Fibroblast of lung (primary cell): ENCODE measurements at regions not wholly inside any gene's neighbourhood (a gene's known extent, or its start where the extent isn't known, plus 50 kb on each side); places are given as distances from the start of the nearest gene placed in this dataset.
A peak's percentile ranks its signal among the peaks of the same experiment; 100 is the strongest.

Source experiments
- DNase-seq, 2 donors: peaks; one replicate each; pipeline versions ENCODE4 v3.0.0 to v3.0.0-alpha.2; 2010; ENCODE audit warnings: low read depth in 2 of 2
- H2AFZ ChIP-seq: 2 replicates; pipeline ENCODE4 v1.5.1; 2012; ENCODE audit warnings: low read length, control low read depth, inconsistent platforms
- H3K27ac ChIP-seq: 2 replicates; pipeline ENCODE4 v1.5.1; 2011; ENCODE audit warnings: low read length, control low read depth; ENCODE audit not compliant: insufficient read depth
- H3K27me3 ChIP-seq: 2 replicates; pipeline ENCODE4 v1.5.1; 2011; ENCODE audit warnings: mild to moderate bottlenecking, low read length; ENCODE audit not compliant: control insufficient read depth, insufficient read depth
- H3K36me3 ChIP-seq: 2 replicates; pipeline ENCODE4 v1.5.1; 2011; ENCODE audit warnings: low read length; ENCODE audit not compliant: control insufficient read depth, insufficient read depth
- H3K4me1 ChIP-seq: 2 replicates; pipeline ENCODE4 v1.5.1; 2011; ENCODE audit warnings: low read length; ENCODE audit not compliant: control insufficient read depth, insufficient read depth; ENCODE audit errors: extremely low read depth
- H3K4me2 ChIP-seq: 2 replicates; pipeline ENCODE4 v1.5.1; 2011; ENCODE audit warnings: low read length, control low read depth; ENCODE audit not compliant: insufficient read depth; ENCODE audit errors: extremely low read depth
- H3K4me3 ChIP-seq, 4 experiments: fragments of 200-600 bp in 1 of 4; sonication (generic) in 1 of 4; replicated peaks in 1 of 4; 2 replicates each; pipeline ENCODE4 v1.5.1; 2011 to 2016; ENCODE audit warnings: low read length in 4 of 4, low read depth in 3 of 4, mild to moderate bottlenecking in 3 of 4, control low read depth in 2 of 4, inconsistent platforms in 1 of 4, mixed read lengths in 1 of 4; ENCODE audit not compliant: insufficient read depth in 1 of 4; ENCODE audit errors: control extremely low read depth in 1 of 4
- H3K79me2 ChIP-seq: 2 replicates; pipeline ENCODE4 v1.5.1; 2012; ENCODE audit warnings: mild to moderate bottlenecking, low read length, inconsistent platforms; ENCODE audit not compliant: control insufficient read depth, insufficient read depth
- H3K9ac ChIP-seq: 2 replicates; pipeline ENCODE4 v1.5.1; 2011; ENCODE audit warnings: mild to moderate bottlenecking, low read length, control low read depth; ENCODE audit not compliant: insufficient read depth
- H3K9me3 ChIP-seq: 2 replicates; pipeline ENCODE4 v1.5.1; 2012; ENCODE audit warnings: low read depth, low read length; ENCODE audit not compliant: control insufficient read depth, insufficient read depth
- H4K20me1 ChIP-seq: 2 replicates; pipeline ENCODE4 v1.5.1; 2011; ENCODE audit warnings: low read length; ENCODE audit not compliant: control insufficient read depth, insufficient read depth; ENCODE audit errors: extremely low read depth
- EZH2 ChIP-seq: IDR thresholded peaks from 2 replicates; pipeline ENCODE4 v1.5.1; 2012; ENCODE audit warnings: low read length, control low read depth, mild to moderate bottlenecking; ENCODE audit errors: missing control alignments
- TF ChIP-seq, protein P1 (sequence below), 2 donors: IDR thresholded peaks in 1 of 2; conservative IDR thresholded peaks in 1 of 2; 1 replicate in 1 of 2; 2 replicates in 1 of 2; pipeline ENCODE4 v1.5.1; 2011 to 2012; ENCODE audit warnings: low read length in 2 of 2, control low read depth in 1 of 2, inconsistent platforms in 1 of 2, low read depth in 1 of 2, mild to moderate bottlenecking in 1 of 2

GRCh38 chr7:18426564-18427226 lies 68.9 kb upstream of the HDAC9 start:
- no peaks in the 10 kb centered on the region for H4K20me1 ChIP-seq
- H3K36me3 ChIP-seq = no peaks in the 10 kb centered on the region
- no peak overlapping the region for H3K27ac ChIP-seq
- DNase-seq = peak; percentile 22 to 52
- no peak for TF ChIP-seq EZH2
- TF ChIP-seq, protein P1, sequence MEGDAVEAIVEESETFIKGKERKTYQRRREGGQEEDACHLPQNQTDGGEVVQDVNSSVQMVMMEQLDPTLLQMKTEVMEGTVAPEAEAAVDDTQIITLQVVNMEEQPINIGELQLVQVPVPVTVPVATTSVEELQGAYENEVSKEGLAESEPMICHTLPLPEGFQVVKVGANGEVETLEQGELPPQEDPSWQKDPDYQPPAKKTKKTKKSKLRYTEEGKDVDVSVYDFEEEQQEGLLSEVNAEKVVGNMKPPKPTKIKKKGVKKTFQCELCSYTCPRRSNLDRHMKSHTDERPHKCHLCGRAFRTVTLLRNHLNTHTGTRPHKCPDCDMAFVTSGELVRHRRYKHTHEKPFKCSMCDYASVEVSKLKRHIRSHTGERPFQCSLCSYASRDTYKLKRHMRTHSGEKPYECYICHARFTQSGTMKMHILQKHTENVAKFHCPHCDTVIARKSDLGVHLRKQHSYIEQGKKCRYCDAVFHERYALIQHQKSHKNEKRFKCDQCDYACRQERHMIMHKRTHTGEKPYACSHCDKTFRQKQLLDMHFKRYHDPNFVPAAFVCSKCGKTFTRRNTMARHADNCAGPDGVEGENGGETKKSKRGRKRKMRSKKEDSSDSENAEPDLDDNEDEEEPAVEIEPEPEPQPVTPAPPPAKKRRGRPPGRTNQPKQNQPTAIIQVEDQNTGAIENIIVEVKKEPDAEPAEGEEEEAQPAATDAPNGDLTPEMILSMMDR (conservative IDR thresholded peaks at IDR 0.05 in 1 of 2, IDR thresholded peaks at IDR 0.05 in 1 of 2; ENCODE audit: low read depth in 1 of 2, low read length in 2 of 2) = no peak
- no peak overlapping the region for H3K4me3 ChIP-seq
- H3K4me1 ChIP-seq = peaks cover 3% of the 10 kb centered on the region
- no peaks in the 10 kb centered on the region for H3K27me3 ChIP-seq
- no peaks in the 10 kb centered on the region for H3K9me3 ChIP-seq
- no peak overlapping the region for H3K4me2 ChIP-seq
- no peak overlapping the region for H2AFZ ChIP-seq
- no peak overlapping the region for H3K9ac ChIP-seq
- H3K79me2 ChIP-seq = no peaks in the 10 kb centered on the region

GRCh38 chr7:18429547-18429946 lies 66.0 kb upstream of the HDAC9 start:
- Histone ChIP-seq H3K36me3 (no peaks in the 10 kb centered on the region), H3K27ac (no peak overlapping the region), H3K4me2 (no peak overlapping the region), H2AFZ (no peak overlapping the region), H3K79me2 (no peaks in the 10 kb centered on the region), H3K27me3 (no peaks in the 10 kb centered on the region), H4K20me1 (no peaks in the 10 kb centered on the region), H3K9ac (no peak overlapping the region), H3K4me1 (peaks cover 3% of the 10 kb centered on the region), H3K4me3 (no peak overlapping the region), H3K9me3 (no peaks in the 10 kb centered on the region)
- TF ChIP-seq EZH2 = no peak
- TF ChIP-seq, protein P1 (conservative IDR thresholded peaks at IDR 0.05 in 1 of 2, IDR thresholded peaks at IDR 0.05 in 1 of 2; ENCODE audit: low read depth in 1 of 2, low read length in 2 of 2) = no peak
- DNase-seq = peak; percentile 50 to 67

DNA sequence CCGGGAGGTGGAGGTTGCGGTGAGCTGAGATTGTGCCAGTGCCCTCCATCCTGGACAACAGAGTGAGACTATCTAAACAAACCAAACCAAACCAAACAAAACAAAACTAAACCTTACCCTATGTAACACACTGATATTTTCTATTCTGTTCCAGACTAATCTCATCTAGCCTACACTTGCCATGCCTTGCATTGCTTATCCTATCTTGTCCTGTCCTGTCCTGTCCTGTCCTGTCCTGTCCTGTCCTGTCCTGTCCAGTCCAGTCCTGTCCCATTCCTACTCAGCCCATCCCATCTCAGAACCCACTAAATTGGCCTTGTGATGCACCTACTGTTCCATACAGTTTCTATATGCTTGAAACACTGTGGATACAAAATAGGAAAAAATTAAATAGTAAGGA lies 64.7 kb upstream of the HDAC9 start:
- H4K20me1 ChIP-seq = no peaks in the 10 kb centered on the region
- H3K27ac ChIP-seq = no peak overlapping the region
- H3K4me1 ChIP-seq = peaks cover 3% of the 10 kb centered on the region
- no peak for DNase-seq
- H3K9me3 ChIP-seq = no peaks in the 10 kb centered on the region
- no peaks in the 10 kb centered on the region for H3K27me3 ChIP-seq
- H3K36me3 ChIP-seq = no peaks in the 10 kb centered on the region
- no peak overlapping the region for H3K4me3 ChIP-seq
- no peaks in the 10 kb centered on the region for H3K79me2 ChIP-seq
- H3K4me2 ChIP-seq = no peak overlapping the region
- no peak overlapping the region for H2AFZ ChIP-seq
- TF ChIP-seq, protein P1 (conservative IDR thresholded peaks at IDR 0.05 in 1 of 2, IDR thresholded peaks at IDR 0.05 in 1 of 2; ENCODE audit: low read depth in 1 of 2, low read length in 2 of 2) = no peak
- no peak overlapping the region for H3K9ac ChIP-seq
